ENCODE measurements at regions not wholly inside any gene's neighbourhood (a gene's known extent, or its start where the extent isn't known, plus 50 kb on each side); places are given as distances from the start of the nearest gene placed in this dataset.

GRCh38 chr17:77892469-77893143 lies 65.9 kb upstream of the TNRC6C start:
- H3K4me3 ChIP-seq (ENCODE audit: low read length): no peak overlapping the region

GRCh38 chr17:77893144-77894044 lies 65.1 kb upstream of the TNRC6C start:
- H3K4me3 Mint-ChIP-seq: no peak overlapping the region
- intact Hi-C loops (cut with micrococcal nuclease): no loop called here
- Histone ChIP-seq H3K36me3 (ENCODE audit: control insufficient read depth in 2 of 3, insufficient read depth in 3 of 3, low read length in 3 of 3) (no peaks in the 10 kb centered on the region), H3K4me3 (ENCODE audit: low read length) (no peak overlapping the region), H3K27ac (ENCODE audit: low read depth, low read length) (peak overlapping the region; percentile 12), H3K4me1 (ENCODE audit: control insufficient read depth in 2 of 2, insufficient read depth in 2 of 2, low read length in 2 of 2) (peaks cover 3 to 6% of the 10 kb centered on the region in 2 donors), H3K27me3 (ENCODE audit: control insufficient read depth in 2 of 2, insufficient read depth in 2 of 2, low read length in 2 of 2) (no peaks in the 10 kb centered on the region), H3K9me3 (ENCODE audit: control insufficient read depth in 2 of 3, low read length in 3 of 3) (no peaks in the 10 kb centered on the region)
- H3K27ac Mint-ChIP-seq: peak overlapping the region in 6 of 9 donors; percentile 17 to 62 (median 32)
- ATAC-seq: no peak
- CTCF ChIA-PET: no interaction called here
- no peaks in the 10 kb centered on the region for H3K36me3 Mint-ChIP-seq
- no peak for DNase-seq
- POLR2A ChIA-PET: interaction anchor here (0.8 kb wide), 1 partner anchor 13 kb away, joined by 3 read pairs; no protein-coding TSS in a partner anchor
- H3K27me3 Mint-ChIP-seq: peaks cover 0 to 35% (median 0%) of the 10 kb centered on the region in 5 donors
- no peaks in the 10 kb centered on the region for H3K9me3 Mint-ChIP-seq
- peaks cover under 1 to 24% (median 18%) of the 10 kb centered on the region in 7 donors for H3K4me1 Mint-ChIP-seq

More at GRCh38 chr17:77892469-77893143, 65.9 kb upstream of the TNRC6C start:
- intact Hi-C loops (cut with micrococcal nuclease): no loop called here
- no peak overlapping the region for H3K4me3 Mint-ChIP-seq
- H3K27ac Mint-ChIP-seq: peak overlapping the region in 4 of 9 donors; percentile 17 to 62 (median 46)
- no peak for DNase-seq
- Histone ChIP-seq H3K9me3 (ENCODE audit: control insufficient read depth in 2 of 3, low read length in 3 of 3) (no peaks in the 10 kb centered on the region), H3K27ac (ENCODE audit: low read depth, low read length) (no peak overlapping the region), H3K36me3 (ENCODE audit: control insufficient read depth in 2 of 3, insufficient read depth in 3 of 3, low read length in 3 of 3) (no peaks in the 10 kb centered on the region), H3K27me3 (ENCODE audit: control insufficient read depth in 2 of 2, insufficient read depth in 2 of 2, low read length in 2 of 2) (no peaks in the 10 kb centered on the region), H3K4me1 (ENCODE audit: control insufficient read depth in 2 of 2, insufficient read depth in 2 of 2, low read length in 2 of 2) (peaks cover 7 to 10% of the 10 kb centered on the region in 2 donors)
- H3K27me3 Mint-ChIP-seq: peaks cover 0 to 43% (median 0%) of the 10 kb centered on the region in 5 donors
- ChIA-PET CTCF (no interaction called here), POLR2A (interaction anchor here (0.6 to 1.5 kb wide), 3 partner anchors 12 to 1389 kb away, joined by 3 to 5 read pairs (median 3); partner anchors contain the start of gene TNRC6C)
- ATAC-seq: no peak
- H3K9me3 Mint-ChIP-seq: no peaks in the 10 kb centered on the region
- H3K36me3 Mint-ChIP-seq: no peaks in the 10 kb centered on the region
- H3K4me1 Mint-ChIP-seq: peaks cover 8 to 31% (median 24%) of the 10 kb centered on the region in 7 donors

- Mint-ChIP-seq H3K4me1 (peaks cover 5 to 26% (median 18%) of the 10 kb centered on the region in 7 donors), H3K9me3 (no peaks in the 10 kb centered on the region), H3K4me3 (no peak overlapping the region), H3K27ac (peak overlapping the region in 3 of 9 donors; percentile 5 to 30 (median 22)), H3K36me3 (no peaks in the 10 kb centered on the region), H3K27me3 (peaks cover 0 to 27% (median 0%) of the 10 kb centered on the region in 5 donors)
- CTCF ChIA-PET: no interaction called here
- no peaks in the 10 kb centered on the region for H3K36me3 ChIP-seq (ENCODE audit: control insufficient read depth in 2 of 3, insufficient read depth in 3 of 3, low read length in 3 of 3)
- H3K27ac ChIP-seq (ENCODE audit: low read depth, low read length): no peak overlapping the region
- no peak for ATAC-seq
- intact Hi-C loops (cut with micrococcal nuclease): no loop called here
- DNase-seq: no peak
- H3K9me3 ChIP-seq (ENCODE audit: control insufficient read depth in 2 of 3, low read length in 3 of 3): no peaks in the 10 kb centered on the region
- H3K27me3 ChIP-seq (ENCODE audit: control insufficient read depth in 2 of 2, insufficient read depth in 2 of 2, low read length in 2 of 2): no peaks in the 10 kb centered on the region
- POLR2A ChIA-PET: interaction anchor here (0.9 to 2.2 kb wide), 2 partner anchors 43 to 64 kb away, joined by 3 to 9 read pairs; partner anchors contain the start of gene TNRC6C
- H3K4me3 ChIP-seq (ENCODE audit: low read length): no peak overlapping the region
- H3K4me1 ChIP-seq (ENCODE audit: control insufficient read depth in 2 of 2, insufficient read depth in 2 of 2, low read length in 2 of 2): peaks cover 0 to 5% of the 10 kb centered on the region in 2 donors
Measured at GRCh38 chr17:77894126-77894956, 64.2 kb upstream of the TNRC6C start.

- H3K27me3 Mint-ChIP-seq: peaks cover 0 to 30% (median 0%) of the 10 kb centered on the region in 5 donors
- no peaks in the 10 kb centered on the region for H3K9me3 Mint-ChIP-seq
- CTCF ChIA-PET: no interaction called here
- peaks cover 5 to 32% (median 20%) of the 10 kb centered on the region in 7 donors for H3K4me1 Mint-ChIP-seq
- H3K4me1 ChIP-seq (ENCODE audit: control insufficient read depth in 2 of 2, insufficient read depth in 2 of 2, low read length in 2 of 2): peaks cover 0 to 5% of the 10 kb centered on the region in 2 donors
- H3K36me3 Mint-ChIP-seq: no peaks in the 10 kb centered on the region
- intact Hi-C loops (cut with micrococcal nuclease): no loop called here
- H3K27me3 ChIP-seq (ENCODE audit: control insufficient read depth in 2 of 2, insufficient read depth in 2 of 2, low read length in 2 of 2): no peaks in the 10 kb centered on the region
- POLR2A ChIA-PET: interaction anchor here (0.5 to 1.6 kb wide), 3 partner anchors 10 to 77 kb away, joined by 5 to 7 read pairs (median 5); partner anchors contain the start of gene TNRC6C
- no peak overlapping the region for H3K4me3 Mint-ChIP-seq
- H3K9me3 ChIP-seq (ENCODE audit: control insufficient read depth in 2 of 3, low read length in 3 of 3): no peaks in the 10 kb centered on the region
- no peak for DNase-seq
- H3K4me3 ChIP-seq (ENCODE audit: low read length): no peak overlapping the region
- H3K27ac ChIP-seq (ENCODE audit: low read depth, low read length): no peak overlapping the region
- H3K27ac Mint-ChIP-seq: no peak overlapping the region
- no peaks in the 10 kb centered on the region for H3K36me3 ChIP-seq (ENCODE audit: control insufficient read depth in 2 of 3, insufficient read depth in 3 of 3, low read length in 3 of 3)
- ATAC-seq: no peak
Measured at GRCh38 chr17:77897741-77898301, 60.7 kb upstream of the TNRC6C start.

- Histone ChIP-seq H3K4me1 (ENCODE audit: control insufficient read depth in 2 of 2, insufficient read depth in 2 of 2, low read length in 2 of 2) (no peaks in the 10 kb centered on the region), H3K9me3 (ENCODE audit: control insufficient read depth in 2 of 3, low read length in 3 of 3) (no peaks in the 10 kb centered on the region), H3K36me3 (ENCODE audit: control insufficient read depth in 2 of 3, insufficient read depth in 3 of 3, low read length in 3 of 3) (no peaks in the 10 kb centered on the region), H3K27ac (ENCODE audit: low read depth, low read length) (no peak overlapping the region), H3K4me3 (ENCODE audit: low read length) (no peak overlapping the region), H3K27me3 (ENCODE audit: control insufficient read depth in 2 of 2, insufficient read depth in 2 of 2, low read length in 2 of 2) (no peaks in the 10 kb centered on the region)
- no peaks in the 10 kb centered on the region for H3K9me3 Mint-ChIP-seq
- POLR2A ChIA-PET: interaction anchor here (0.5 to 1.6 kb wide), 4 partner anchors 11 to 78 kb away, joined by 3 to 7 read pairs (median 5); partner anchors contain the start of gene TNRC6C
- no peak for ATAC-seq
- peaks cover 0 to 30% (median 0%) of the 10 kb centered on the region in 5 donors for H3K27me3 Mint-ChIP-seq
- CTCF ChIA-PET: no interaction called here
- no peak for DNase-seq
- H3K4me3 Mint-ChIP-seq: no peak overlapping the region
- no peak overlapping the region for H3K27ac Mint-ChIP-seq
- intact Hi-C loops (cut with micrococcal nuclease): no loop called here
- no peaks in the 10 kb centered on the region for H3K36me3 Mint-ChIP-seq
- H3K4me1 Mint-ChIP-seq: peaks cover 5 to 23% (median 16%) of the 10 kb centered on the region in 7 donors
Measured at GRCh38 chr17:77898521-77899434, 59.7 kb upstream of the TNRC6C start.
